ENCODE measurements at regions not wholly inside any gene's neighbourhood (a gene's known extent, or its start where the extent isn't known, plus 50 kb on each side); places are given as distances from the start of the nearest gene placed in this dataset.

DNA sequence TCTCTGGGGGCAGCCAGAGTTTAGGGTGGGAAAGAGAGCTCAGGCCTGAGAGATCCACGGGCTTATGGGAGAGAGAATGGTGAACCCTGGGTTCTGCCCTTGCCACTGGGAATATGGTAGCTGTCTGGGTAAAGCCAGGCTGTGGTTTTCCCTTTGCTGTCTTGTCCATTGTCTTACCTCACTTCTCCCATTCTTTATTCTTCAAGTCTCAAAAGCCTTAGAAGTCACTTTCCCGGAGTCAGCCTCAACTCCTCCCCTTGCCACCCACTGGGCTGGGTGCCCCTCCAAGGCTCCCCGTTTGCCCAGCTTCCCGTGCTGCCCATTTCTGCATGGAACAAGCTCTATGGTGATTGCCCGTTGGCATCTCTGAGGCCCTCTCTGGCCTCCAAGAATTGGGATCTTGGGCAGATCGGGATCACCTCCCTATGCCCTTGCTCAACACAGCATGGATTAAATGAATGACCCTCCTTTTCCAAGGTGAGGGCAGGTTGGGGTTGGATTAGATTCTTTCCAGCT lies 228.2 kb downstream of the HAUS1 start:
- TF ChIP-seq MXI1 (conservative IDR thresholded peaks at IDR 0.05; ENCODE audit: poor library complexity, severe bottlenecking) = no peak
- no peak for TF ChIP-seq EP300 (conservative IDR thresholded peaks at IDR 0.05; ENCODE audit: poor library complexity, severe bottlenecking)
- TF ChIP-seq, protein P1, sequence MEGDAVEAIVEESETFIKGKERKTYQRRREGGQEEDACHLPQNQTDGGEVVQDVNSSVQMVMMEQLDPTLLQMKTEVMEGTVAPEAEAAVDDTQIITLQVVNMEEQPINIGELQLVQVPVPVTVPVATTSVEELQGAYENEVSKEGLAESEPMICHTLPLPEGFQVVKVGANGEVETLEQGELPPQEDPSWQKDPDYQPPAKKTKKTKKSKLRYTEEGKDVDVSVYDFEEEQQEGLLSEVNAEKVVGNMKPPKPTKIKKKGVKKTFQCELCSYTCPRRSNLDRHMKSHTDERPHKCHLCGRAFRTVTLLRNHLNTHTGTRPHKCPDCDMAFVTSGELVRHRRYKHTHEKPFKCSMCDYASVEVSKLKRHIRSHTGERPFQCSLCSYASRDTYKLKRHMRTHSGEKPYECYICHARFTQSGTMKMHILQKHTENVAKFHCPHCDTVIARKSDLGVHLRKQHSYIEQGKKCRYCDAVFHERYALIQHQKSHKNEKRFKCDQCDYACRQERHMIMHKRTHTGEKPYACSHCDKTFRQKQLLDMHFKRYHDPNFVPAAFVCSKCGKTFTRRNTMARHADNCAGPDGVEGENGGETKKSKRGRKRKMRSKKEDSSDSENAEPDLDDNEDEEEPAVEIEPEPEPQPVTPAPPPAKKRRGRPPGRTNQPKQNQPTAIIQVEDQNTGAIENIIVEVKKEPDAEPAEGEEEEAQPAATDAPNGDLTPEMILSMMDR (IDR thresholded peaks at IDR 0.05; ENCODE audit: poor library complexity, severe bottlenecking) = no peak
- no peak for TF ChIP-seq POLR2AphosphoS5 (IDR thresholded peaks at IDR 0.05)
- no peak for TF ChIP-seq EZH2 (IDR thresholded peaks at IDR 0.05; ENCODE audit: borderline replicate concordance, insufficient read depth, low read length, poor library complexity, severe bottlenecking)
- no peak for TF ChIP-seq SMC3 (conservative IDR thresholded peaks at IDR 0.05; ENCODE audit: poor library complexity)
- no peak for TF ChIP-seq RAD21 (conservative IDR thresholded peaks at IDR 0.05)

All from neural cell (in vitro differentiated cells).